Nephron progenitor cell (in vitro differentiated cells): ENCODE measurements at regions not wholly inside any gene's neighbourhood (a gene's known extent, or its start where the extent isn't known, plus 50 kb on each side); places are given as distances from the start of the nearest gene placed in this dataset.
"Not testable (repeated sequence)": the region's sequence is repeated elsewhere in the genome, so short reads cannot be mapped to it uniquely, and the experiment has no call there.

ENCODE experiments used
- DNase-seq: peaks from one replicate; pipeline ENCODE4 v3.0.0; 2021
- H3K27ac Mint-ChIP-seq: 2 replicates; pipeline ENCODE4 v1.8.0; 2021; ENCODE audit warnings: mild to moderate bottlenecking, moderate library complexity, mixed read lengths
- H3K27me3 Mint-ChIP-seq: 2 replicates; pipeline ENCODE4 v1.8.0; 2021; ENCODE audit warnings: mild to moderate bottlenecking, low read depth, mixed read lengths; ENCODE audit not compliant: poor library complexity
- H3K36me3 Mint-ChIP-seq: 2 replicates; pipeline ENCODE4 v1.8.0; 2021; ENCODE audit warnings: low read depth, mixed read lengths
- H3K4me1 Mint-ChIP-seq: 2 replicates; pipeline ENCODE4 v1.8.0; 2021; ENCODE audit warnings: mixed read lengths
- H3K4me3 Mint-ChIP-seq: 2 replicates; pipeline ENCODE4 v1.8.0; 2021; ENCODE audit warnings: mild to moderate bottlenecking, moderate library complexity, mixed read lengths
- H3K9me3 Mint-ChIP-seq: 2 replicates; pipeline ENCODE4 v1.8.0; 2021; ENCODE audit warnings: mild to moderate bottlenecking, moderate library complexity, mixed read lengths
- TF ChIP-seq, protein P1 (sequence below): fragments of 200-600 bp; sonication (generic); IDR thresholded peaks from 2 replicates; pipeline ENCODE4 v1.5.0; 2021; ENCODE audit warnings: antibody characterized with exemption

DNA sequence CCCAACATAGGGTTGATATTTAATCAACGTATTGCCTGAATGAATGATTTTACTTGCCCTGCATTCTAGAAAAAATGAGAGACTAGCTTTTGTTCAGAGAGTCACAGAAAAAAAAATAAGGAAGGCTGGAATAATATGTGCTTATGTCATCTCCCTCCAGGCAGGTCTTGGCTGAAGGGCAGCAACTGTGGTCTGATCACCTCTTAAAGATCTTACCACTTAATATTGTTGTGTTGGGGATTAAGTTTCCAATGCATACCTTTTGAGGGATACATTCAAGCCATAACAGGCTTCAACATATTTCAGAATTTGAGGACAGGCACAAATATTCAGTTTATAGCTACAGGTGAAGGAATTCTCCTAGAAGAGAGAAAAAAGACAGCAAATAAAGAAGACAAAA, 157.3 kb upstream of the S1PR3 start:
- Mint-ChIP-seq H3K36me3 (peaks cover 14% of the 10 kb centered on the region), H3K27me3 (peaks cover 15% of the 10 kb centered on the region), H3K9me3 (peaks cover 21% of the 10 kb centered on the region), H3K4me3 (no peak overlapping the region), H3K4me1 (peaks cover 14% of the 10 kb centered on the region), H3K27ac (no peak overlapping the region)
- TF ChIP-seq, protein P1, sequence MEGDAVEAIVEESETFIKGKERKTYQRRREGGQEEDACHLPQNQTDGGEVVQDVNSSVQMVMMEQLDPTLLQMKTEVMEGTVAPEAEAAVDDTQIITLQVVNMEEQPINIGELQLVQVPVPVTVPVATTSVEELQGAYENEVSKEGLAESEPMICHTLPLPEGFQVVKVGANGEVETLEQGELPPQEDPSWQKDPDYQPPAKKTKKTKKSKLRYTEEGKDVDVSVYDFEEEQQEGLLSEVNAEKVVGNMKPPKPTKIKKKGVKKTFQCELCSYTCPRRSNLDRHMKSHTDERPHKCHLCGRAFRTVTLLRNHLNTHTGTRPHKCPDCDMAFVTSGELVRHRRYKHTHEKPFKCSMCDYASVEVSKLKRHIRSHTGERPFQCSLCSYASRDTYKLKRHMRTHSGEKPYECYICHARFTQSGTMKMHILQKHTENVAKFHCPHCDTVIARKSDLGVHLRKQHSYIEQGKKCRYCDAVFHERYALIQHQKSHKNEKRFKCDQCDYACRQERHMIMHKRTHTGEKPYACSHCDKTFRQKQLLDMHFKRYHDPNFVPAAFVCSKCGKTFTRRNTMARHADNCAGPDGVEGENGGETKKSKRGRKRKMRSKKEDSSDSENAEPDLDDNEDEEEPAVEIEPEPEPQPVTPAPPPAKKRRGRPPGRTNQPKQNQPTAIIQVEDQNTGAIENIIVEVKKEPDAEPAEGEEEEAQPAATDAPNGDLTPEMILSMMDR: no peak
- DNase-seq: no peak

DNA sequence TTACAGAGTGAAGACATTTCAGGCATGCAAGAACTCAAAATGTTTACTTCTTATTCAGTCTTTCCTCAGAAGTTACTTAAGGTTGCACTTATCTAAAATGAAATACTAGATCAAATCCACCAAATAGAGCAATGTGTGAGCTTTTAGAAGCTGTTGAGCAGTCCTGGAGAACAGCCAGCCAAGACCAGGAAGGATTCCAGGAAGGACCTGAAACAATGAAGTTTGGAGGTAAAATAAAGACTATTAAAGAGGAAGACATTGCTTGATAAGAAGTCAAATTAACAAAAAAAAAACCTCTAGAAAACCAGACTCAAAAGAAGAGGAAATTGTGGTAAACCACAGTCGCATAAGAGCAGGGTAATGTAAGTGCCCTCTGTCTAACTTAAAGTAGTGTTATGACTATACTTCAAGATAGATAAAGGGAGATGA, 156.2 kb upstream of the S1PR3 start:
- Mint-ChIP-seq H3K9me3 (peaks cover 21% of the 10 kb centered on the region), H3K36me3 (peaks cover 14% of the 10 kb centered on the region), H3K4me1 (peaks cover 10% of the 10 kb centered on the region), H3K4me3 (no peak overlapping the region), H3K27me3 (peaks cover 12% of the 10 kb centered on the region), H3K27ac (no peak overlapping the region)
- no peak for DNase-seq
- TF ChIP-seq, protein P1: no peak

DNA sequence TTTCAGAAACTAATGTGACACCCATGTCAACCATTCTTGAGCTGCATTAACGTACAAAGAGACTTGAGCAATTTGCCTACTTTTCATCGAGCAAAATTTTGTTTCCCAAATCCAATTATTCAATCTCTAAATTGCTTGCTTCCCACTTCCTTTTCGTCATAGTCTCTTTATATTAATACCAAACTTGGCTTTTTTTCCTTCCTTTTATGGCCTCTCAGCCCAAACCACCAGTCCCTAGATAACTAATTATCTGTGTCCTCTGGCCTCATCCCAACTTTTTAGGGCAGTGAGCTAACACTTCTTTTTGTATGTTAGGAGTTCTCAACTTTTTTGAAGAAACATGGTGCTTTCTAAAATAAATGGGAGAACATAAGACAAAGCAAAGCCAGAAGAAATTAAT, 155.5 kb upstream of the S1PR3 start:
- no peak overlapping the region for H3K27ac Mint-ChIP-seq
- H3K36me3 Mint-ChIP-seq: peaks cover 14% of the 10 kb centered on the region
- peaks cover 10% of the 10 kb centered on the region for H3K4me1 Mint-ChIP-seq
- H3K4me3 Mint-ChIP-seq: no peak overlapping the region
- peaks cover 21% of the 10 kb centered on the region for H3K9me3 Mint-ChIP-seq
- TF ChIP-seq, protein P1: no peak
- H3K27me3 Mint-ChIP-seq: peaks cover 12% of the 10 kb centered on the region
- DNase-seq: no peak

DNA sequence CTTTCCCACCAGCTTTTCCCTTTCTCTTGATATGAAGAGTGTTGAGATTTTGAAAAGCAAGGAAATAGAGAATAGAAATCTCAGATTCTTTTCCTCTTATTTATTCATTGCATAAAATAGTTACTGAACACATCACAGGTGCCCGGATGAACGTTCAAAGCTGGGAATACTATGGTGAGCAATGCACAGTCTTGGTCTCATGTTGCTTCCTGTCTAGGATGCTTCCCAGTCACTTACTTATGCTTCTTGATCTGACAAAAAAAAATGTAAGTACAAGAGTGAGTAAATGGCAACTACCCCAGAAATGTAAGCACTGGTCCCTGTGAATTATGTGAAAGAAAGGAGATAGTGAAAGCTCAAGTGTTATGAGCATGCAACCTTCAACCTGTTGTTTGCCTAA, 153.5 kb upstream of the S1PR3 start:
- H3K4me1 Mint-ChIP-seq: no peaks in the 10 kb centered on the region
- H3K9me3 Mint-ChIP-seq: peaks cover 14% of the 10 kb centered on the region
- no peak overlapping the region for H3K27ac Mint-ChIP-seq
- DNase-seq: no peak
- H3K36me3 Mint-ChIP-seq: peaks cover 7% of the 10 kb centered on the region
- peaks cover 12% of the 10 kb centered on the region for H3K27me3 Mint-ChIP-seq
- no peak overlapping the region for H3K4me3 Mint-ChIP-seq
- TF ChIP-seq, protein P1: no peak

DNA sequence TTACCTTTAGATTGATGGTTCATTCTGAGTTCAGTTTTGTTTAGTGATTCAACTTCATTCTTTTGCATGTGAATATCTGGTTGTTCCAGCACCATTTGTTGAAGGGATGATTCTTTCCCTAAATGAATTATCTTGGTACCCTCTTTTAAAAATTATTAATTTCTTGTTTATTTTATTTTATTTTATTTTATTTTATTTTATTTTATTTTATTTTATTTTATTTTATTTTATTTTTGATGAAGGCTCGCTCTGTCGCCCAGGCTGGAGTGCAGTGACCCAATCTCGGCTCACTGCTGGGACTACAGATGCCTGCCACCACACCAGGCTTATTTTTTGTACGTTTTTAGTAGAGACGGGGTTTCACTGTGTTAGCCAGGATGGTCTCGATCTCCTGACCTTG, 141.4 kb upstream of the S1PR3 start:
- not testable (repeated sequence) for H3K36me3 Mint-ChIP-seq, H3K27ac Mint-ChIP-seq, H3K27me3 Mint-ChIP-seq, H3K4me1 Mint-ChIP-seq, DNase-seq, H3K4me3 Mint-ChIP-seq
- H3K9me3 Mint-ChIP-seq: peaks cover 28% of the 10 kb centered on the region

DNA sequence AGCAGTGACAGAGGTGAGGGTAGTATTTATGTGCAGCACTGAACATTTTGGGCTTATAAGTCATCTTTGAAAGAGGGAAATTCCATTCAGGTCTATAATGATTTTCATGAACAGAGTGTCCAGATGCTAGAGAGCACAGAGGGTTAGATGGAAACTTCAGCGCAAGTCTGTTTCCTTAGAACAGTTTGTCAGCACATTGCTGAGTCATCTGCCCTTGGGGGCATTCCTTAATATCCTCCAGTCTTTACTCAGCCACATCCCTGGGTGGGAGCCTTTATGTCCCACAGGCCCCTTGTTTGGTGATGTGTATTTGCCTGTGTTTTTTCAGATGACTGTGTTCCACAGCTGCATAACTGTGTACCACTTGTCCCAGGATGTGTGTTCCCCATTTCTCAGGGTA, 138.5 kb upstream of the S1PR3 start:
- Mint-ChIP-seq H3K4me3 (no peak overlapping the region), H3K27ac (no peak overlapping the region), H3K27me3 (no peaks in the 10 kb centered on the region), H3K9me3 (peaks cover 29% of the 10 kb centered on the region), H3K4me1 (peaks cover 9% of the 10 kb centered on the region), H3K36me3 (peaks cover 13% of the 10 kb centered on the region)
- DNase-seq: no peak
- TF ChIP-seq, protein P1: no peak
